Jurkat, Clone E6-1 (cell line): ENCODE measurements at regions not wholly inside any gene's neighbourhood (a gene's known extent, or its start where the extent isn't known, plus 50 kb on each side); places are given as distances from the start of the nearest gene placed in this dataset.

Experiments used
- DNase-seq: peaks from one replicate; pipeline ENCODE4 v3.0.0-alpha.2; 2011; ENCODE audit warnings: low read depth, low spot score
- H3K4me3 ChIP-seq: 2 replicates; pipeline ENCODE4 v1.5.1; 2011; ENCODE audit warnings: mild to moderate bottlenecking, low read length, control low read depth, moderate library complexity

- DNase-seq: no peak
Observed at GRCh38 chr7:84701524-84702306, 485.1 kb downstream of the SEMA3D start.

DNA sequence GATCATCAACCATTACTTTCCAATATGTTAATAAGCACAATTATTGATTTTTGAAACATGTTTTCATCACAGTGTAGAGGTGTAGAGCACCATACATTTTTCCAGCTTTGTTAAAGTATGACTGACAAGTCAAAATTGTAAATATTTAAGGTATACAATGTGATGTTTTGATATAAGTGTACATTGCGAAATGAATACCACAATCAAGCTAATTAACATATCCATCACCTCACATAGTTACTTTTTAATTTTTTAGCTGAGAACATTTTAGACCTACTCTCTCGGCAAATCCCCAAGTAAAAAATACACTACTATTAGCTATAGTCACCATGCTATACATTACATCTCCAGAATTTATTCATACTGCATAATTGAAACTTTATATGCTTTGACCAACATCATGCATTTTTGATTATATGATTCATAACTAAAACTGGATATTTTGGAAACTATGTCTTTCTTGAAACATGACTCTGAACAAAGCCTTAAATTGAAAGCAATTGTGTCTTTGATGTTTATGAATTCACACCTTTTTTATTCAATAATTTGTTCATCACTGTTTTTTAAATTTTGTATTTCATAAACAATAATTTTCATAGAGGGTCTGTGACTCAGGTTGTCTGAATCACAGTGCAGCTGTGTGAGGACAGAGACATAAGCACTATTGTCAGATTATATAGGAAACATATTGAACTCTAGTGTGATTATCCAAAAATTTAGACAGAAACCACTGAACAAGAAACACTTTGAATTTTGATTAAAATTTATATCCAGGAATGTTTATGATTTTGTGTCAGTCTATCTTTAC lies 486.1 kb downstream of the SEMA3D start:
- no peak for DNase-seq
- no peak overlapping the region for H3K4me3 ChIP-seq

More at GRCh38 chr7:84701524-84702306, 485.1 kb downstream of the SEMA3D start:
- no peak overlapping the region for H3K4me3 ChIP-seq

DNA sequence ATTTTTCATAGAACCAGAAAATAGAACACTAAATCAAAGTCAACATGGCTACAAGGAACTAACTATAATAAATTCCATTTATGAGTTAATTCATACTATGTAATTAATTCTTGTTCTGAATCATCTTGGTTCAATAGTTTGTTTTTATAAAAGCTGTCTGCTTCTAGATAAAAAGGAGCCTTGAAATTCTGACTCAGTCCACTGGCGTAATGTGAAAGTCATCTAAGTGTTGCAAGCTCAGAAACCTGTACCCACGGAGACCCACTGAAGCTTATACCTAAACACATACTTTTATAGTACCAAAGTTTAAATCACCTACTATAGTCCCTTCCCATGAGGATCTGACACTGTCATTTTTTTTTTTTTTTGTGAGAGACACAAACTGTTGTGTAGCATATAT lies 489.4 kb downstream of the SEMA3D start:
- H3K4me3 ChIP-seq: no peak overlapping the region
- DNase-seq: no peak

DNA sequence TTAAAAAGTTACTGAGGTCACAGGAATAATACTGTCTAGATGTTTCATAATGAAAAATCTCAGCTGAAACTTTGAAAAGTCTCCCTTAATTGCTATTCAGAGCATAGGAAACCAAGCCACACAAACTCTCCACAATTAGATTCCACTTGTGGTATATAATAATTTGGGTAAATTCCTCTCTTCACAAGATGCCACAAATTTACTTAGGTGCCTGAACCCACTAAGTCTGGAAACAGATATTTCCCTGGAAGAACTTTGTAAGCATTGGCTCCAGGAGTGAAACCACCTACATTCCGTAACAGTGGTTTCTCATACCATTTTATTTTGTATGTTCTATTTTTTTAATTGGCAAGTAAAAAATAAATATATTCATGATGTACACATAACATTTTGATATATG lies 493.4 kb downstream of the SEMA3D start:
- no peak for DNase-seq
- H3K4me3 ChIP-seq: no peak overlapping the region

DNA sequence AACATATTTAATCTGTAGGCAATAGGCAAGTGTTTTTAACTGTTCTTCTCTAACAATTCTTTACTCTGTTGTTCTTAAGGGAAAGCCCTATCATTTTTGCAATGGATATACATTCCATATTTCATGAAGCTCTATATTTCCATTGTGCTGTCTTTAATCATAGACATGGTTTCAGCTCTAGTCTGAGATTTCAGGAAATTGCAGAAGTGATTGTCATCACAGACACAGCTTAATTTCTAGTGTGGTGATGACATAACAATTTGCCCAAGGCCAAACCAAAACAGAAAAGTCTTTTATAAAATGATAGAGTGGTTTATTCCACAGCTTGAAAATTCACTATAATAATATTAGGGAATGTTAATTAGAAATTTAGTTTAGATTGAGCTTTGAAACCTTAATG lies 494.1 kb upstream of the SEMA3A start:
- no peak for DNase-seq

DNA sequence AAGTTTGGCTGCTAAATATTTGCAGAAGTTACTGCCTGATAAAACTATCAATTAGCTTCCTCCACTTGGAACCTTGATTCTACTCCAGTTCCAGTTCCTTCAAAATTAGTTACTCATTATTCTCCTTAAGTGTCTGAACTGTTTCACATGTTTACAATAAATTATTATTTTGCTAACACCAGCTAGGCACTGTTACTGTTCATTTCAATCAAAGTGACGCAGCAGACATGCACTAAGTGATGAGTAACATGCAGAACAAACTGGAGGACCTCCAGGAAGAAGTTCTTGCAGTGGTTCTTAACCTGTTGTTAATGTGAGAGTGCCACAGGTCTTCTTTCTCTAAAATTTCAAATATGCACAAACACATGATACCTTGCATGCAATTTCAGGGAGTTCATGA lies 491.8 kb upstream of the SEMA3A start:
- H3K4me3 ChIP-seq: no peak overlapping the region
- DNase-seq: no peak

More for the DNA sequence above, 494.1 kb upstream of the SEMA3A start:
- no peak overlapping the region for H3K4me3 ChIP-seq

- no peak for DNase-seq
- H3K4me3 ChIP-seq: no peak overlapping the region
Observed at GRCh38 chr7:84684836-84685480, 490.4 kb upstream of the SEMA3A start.

DNA sequence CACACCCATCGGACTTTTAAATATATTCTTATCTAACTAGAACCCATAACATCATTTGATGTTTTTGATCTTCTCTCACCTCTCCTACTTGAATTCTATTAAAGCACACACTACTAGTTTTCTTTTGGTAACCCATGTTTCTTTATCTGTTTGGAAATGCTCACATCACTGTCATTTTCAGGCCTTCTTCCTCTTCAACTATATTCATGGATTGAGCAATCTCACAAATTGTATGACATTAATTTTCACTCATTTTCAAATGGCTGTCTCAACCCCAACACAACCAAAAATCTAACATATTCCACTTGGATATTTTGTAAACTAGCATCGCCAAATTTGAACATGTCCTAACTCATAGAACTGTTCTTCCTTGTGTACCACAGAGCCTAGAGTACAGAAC lies 488.0 kb upstream of the SEMA3A start:
- DNase-seq: no peak
- H3K4me3 ChIP-seq: no peak overlapping the region

- no peak for DNase-seq
- H3K4me3 ChIP-seq: no peak overlapping the region
Observed at GRCh38 chr7:84678841-84679240, 484.3 kb upstream of the SEMA3A start.

- H3K4me3 ChIP-seq: no peak overlapping the region
- no peak for DNase-seq
Observed at GRCh38 chr7:84677117-84677732, 482.6 kb upstream of the SEMA3A start.

- no peak for DNase-seq
- no peak overlapping the region for H3K4me3 ChIP-seq
Observed at GRCh38 chr7:84675633-84676034, 481.0 kb upstream of the SEMA3A start.

DNA sequence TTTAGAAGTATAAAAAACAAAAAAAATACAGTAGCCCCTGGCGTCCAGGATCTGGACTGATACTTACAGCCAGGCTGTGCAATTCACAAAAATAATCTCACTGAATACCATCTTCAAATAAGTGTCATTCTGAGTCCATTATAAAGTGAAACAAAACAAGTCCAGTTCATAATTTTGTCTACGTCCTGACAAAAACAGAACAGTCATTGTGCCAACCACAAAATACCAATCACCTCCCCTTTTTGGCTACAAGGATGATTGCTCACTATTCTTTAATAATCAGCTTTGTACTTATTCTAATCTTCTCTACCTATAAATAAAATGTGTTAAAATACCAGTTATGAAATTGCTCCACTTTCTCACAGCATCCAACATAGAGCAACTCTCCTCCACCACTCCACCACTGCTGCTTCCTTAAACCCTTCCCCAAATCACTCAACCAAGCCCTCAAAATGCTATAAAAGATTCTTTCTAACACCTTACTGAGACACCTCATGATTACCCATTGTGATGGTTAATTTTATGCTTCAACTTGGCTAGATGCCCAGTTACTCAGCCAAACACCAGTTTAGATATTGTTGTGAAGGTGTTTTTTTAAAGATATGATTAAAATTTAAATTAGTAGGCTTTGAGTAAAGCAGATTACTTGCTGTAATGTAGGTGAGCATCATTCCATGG lies 479.8 kb upstream of the SEMA3A start:
- no peak for DNase-seq
- H3K4me3 ChIP-seq: no peak overlapping the region

- DNase-seq: no peak
Observed at GRCh38 chr7:84669177-84669732, 474.7 kb upstream of the SEMA3A start.

GRCh38 chr7:84668116-84668515 lies 473.5 kb upstream of the SEMA3A start:
- DNase-seq: no peak
- H3K4me3 ChIP-seq: no peak overlapping the region

More at GRCh38 chr7:84669177-84669732, 474.7 kb upstream of the SEMA3A start:
- no peak overlapping the region for H3K4me3 ChIP-seq

GRCh38 chr7:84666651-84667050 lies 472.1 kb upstream of the SEMA3A start:
- no peak overlapping the region for H3K4me3 ChIP-seq
- DNase-seq: no peak

- no peak for DNase-seq
- H3K4me3 ChIP-seq: no peak overlapping the region
Observed at GRCh38 chr7:84665339-84665738, 470.8 kb upstream of the SEMA3A start.

DNA sequence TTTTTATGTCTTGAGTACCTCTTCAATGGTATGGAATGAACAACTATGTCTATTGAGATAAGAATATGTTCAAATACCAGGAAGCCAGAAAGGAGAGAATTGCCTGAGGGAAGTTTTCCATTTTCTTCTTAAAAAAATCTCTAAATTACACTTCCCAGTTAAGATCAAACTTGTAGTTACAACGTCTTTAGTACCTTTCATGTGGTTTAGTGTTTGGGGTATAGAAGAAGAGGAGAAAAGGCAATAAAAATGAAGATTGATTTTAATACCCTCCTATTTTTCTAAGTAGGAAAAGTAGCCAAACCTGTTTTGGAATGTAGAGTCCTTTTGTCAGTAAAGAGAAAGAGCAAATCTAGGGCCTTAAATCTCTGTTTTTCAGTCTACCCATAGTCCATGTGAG lies 470.0 kb upstream of the SEMA3A start:
- DNase-seq: no peak
- H3K4me3 ChIP-seq: no peak overlapping the region

GRCh38 chr7:84663224-84663623 lies 468.6 kb upstream of the SEMA3A start:
- DNase-seq: no peak
- H3K4me3 ChIP-seq: no peak overlapping the region

- DNase-seq: no peak
- no peak overlapping the region for H3K4me3 ChIP-seq
Observed at GRCh38 chr7:84658286-84658685, 463.7 kb upstream of the SEMA3A start.
